Ishikawa (cell line): ENCODE measurements at regions not wholly inside any gene's neighbourhood (a gene's known extent, or its start where the extent isn't known, plus 50 kb on each side); places are given as distances from the start of the nearest gene placed in this dataset.

Experiments used
- CEBPB ChIP-seq: IDR thresholded peaks from 2 replicates; pipeline ENCODE4 v1.6.1; 2012
- CREB1 ChIP-seq: IDR thresholded peaks from 2 replicates; pipeline ENCODE4 v1.6.1; 2012; ENCODE audit warnings: low read depth
- EGR1 ChIP-seq: IDR thresholded peaks from 2 replicates; pipeline ENCODE4 v1.6.1; 2012
- EP300 ChIP-seq: IDR thresholded peaks from 2 replicates; pipeline ENCODE4 v1.6.1; 2012; ENCODE audit warnings: borderline replicate concordance
- FOXM1 ChIP-seq: IDR thresholded peaks from 2 replicates; pipeline ENCODE4 v1.6.1; 2012; ENCODE audit warnings: low read depth, borderline replicate concordance
- NFIC ChIP-seq: IDR thresholded peaks from 2 replicates; pipeline ENCODE4 v1.6.1; 2012
- RAD21 ChIP-seq: IDR thresholded peaks from 2 replicates; pipeline ENCODE4 v1.6.1; 2012; ENCODE audit warnings: low read depth
- REST ChIP-seq: IDR thresholded peaks from 2 replicates; pipeline ENCODE4 v1.6.1; 2012; ENCODE audit warnings: low read depth, mild to moderate bottlenecking
- TAF1 ChIP-seq: IDR thresholded peaks from 2 replicates; pipeline ENCODE4 v1.6.1; 2012; ENCODE audit warnings: low read depth, mild to moderate bottlenecking
- TCF12 ChIP-seq: IDR thresholded peaks from 2 replicates; pipeline ENCODE4 v1.6.1; 2012; ENCODE audit warnings: low read depth
- TEAD4 ChIP-seq: IDR thresholded peaks from 2 replicates; pipeline ENCODE4 v1.6.1; 2012
- YY1 ChIP-seq: IDR thresholded peaks from 2 replicates; pipeline ENCODE4 v1.6.1; 2012; ENCODE audit warnings: low read depth
- ZBTB7A ChIP-seq: IDR thresholded peaks from 2 replicates; pipeline ENCODE4 v1.6.1; 2012; ENCODE audit warnings: low read depth
- TF ChIP-seq, protein P1 (sequence below): IDR thresholded peaks from 2 replicates; pipeline ENCODE4 v1.6.1; 2012
- TF ChIP-seq, protein P2 (sequence below): IDR thresholded peaks from 2 replicates; pipeline ENCODE4 v1.6.1; 2012

- no peak for TF ChIP-seq RAD21
- TF ChIP-seq TAF1: no peak
- TF ChIP-seq, protein P1, sequence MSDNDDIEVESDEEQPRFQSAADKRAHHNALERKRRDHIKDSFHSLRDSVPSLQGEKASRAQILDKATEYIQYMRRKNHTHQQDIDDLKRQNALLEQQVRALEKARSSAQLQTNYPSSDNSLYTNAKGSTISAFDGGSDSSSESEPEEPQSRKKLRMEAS: no peak
- no peak for TF ChIP-seq REST
- no peak for TF ChIP-seq TCF12
- no peak for TF ChIP-seq CEBPB
- TF ChIP-seq NFIC: no peak
- TF ChIP-seq FOXM1: no peak
- TF ChIP-seq, protein P2, sequence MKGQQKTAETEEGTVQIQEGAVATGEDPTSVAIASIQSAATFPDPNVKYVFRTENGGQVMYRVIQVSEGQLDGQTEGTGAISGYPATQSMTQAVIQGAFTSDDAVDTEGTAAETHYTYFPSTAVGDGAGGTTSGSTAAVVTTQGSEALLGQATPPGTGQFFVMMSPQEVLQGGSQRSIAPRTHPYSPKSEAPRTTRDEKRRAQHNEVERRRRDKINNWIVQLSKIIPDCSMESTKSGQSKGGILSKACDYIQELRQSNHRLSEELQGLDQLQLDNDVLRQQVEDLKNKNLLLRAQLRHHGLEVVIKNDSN: no peak
- TF ChIP-seq YY1: no peak
- no peak for TF ChIP-seq EGR1
- TF ChIP-seq EP300: no peak
- no peak for TF ChIP-seq TEAD4
- no peak for TF ChIP-seq CREB1
- TF ChIP-seq ZBTB7A: no peak
Measured at GRCh38 chr5:174523311-174524071, 200.9 kb upstream of the MSX2 start.

DNA sequence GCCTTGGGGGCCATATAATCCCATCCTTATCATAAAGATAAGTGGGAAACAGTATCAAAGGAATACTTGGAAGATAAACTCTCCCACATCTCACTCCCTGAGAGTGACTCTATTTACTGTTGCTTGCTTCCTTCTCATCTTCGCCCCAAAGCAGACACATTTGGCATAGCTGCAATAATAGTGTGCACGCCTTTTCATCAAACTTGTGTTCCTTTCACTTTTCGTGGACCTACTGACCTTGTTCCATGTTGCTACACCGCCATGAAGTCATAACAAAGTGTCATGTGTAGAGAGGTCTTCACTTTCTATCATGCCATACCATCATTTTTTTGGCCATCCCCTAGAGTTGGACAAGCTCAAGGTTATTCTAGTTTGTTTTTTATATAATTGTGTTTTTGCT is 200.0 kb upstream of the MSX2 start:
- TF ChIP-seq ZBTB7A (no peak), YY1 (no peak), REST (no peak), TEAD4 (no peak), NFIC (no peak), RAD21 (no peak), EGR1 (no peak), TCF12 (no peak)
- TF ChIP-seq, protein P2: no peak

- no peak for TF ChIP-seq FOXM1
- no peak for TF ChIP-seq TEAD4
- no peak for TF ChIP-seq NFIC
- TF ChIP-seq, protein P2: no peak
- no peak for TF ChIP-seq TCF12
- TF ChIP-seq REST: no peak
- TF ChIP-seq TAF1: no peak
- TF ChIP-seq, protein P1: no peak
- no peak for TF ChIP-seq CREB1
- TF ChIP-seq CEBPB: no peak
- TF ChIP-seq EGR1: no peak
- no peak for TF ChIP-seq ZBTB7A
- no peak for TF ChIP-seq EP300
- no peak for TF ChIP-seq YY1
- TF ChIP-seq RAD21: no peak
Measured at GRCh38 chr5:174526177-174526576, 198.2 kb upstream of the MSX2 start.

DNA sequence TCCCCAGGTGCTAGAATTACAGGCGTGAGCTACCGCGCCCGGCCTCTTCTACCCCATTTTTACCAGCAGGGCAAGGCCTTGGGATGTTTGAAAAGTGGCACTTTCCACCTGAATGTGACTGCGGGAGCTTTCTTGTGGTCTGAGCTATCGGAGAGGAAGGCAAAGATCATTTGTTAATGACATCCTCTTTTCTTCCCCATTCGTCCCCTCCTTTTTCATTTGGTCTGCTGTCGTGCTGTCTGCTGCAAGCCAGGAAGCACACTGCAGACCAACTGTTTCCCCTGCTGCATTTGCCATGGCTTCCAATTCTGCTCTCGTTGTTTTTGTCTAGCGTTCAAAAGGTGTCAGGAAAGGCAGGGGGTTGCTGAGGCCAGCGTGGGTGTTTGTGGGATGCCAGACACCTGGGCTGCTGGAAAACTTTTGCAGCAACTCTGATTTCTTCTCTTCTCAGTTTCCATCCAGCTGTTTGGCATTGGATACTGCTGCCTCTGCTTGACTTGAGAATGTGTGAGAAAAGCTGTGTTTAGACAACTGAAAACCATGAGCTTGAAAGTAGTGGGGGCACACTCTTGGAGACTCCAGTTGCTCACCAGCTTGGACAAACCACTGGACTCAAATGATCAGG is 196.4 kb upstream of the MSX2 start:
- no peak for TF ChIP-seq EP300
